HCT116 (cell line): ENCODE measurements at regions not wholly inside any gene's neighbourhood (a gene's known extent, or its start where the extent isn't known, plus 50 kb on each side); places are given as distances from the start of the nearest gene placed in this dataset.

Source experiments
- ATAC-seq: fragments of 200-7000 bp; cut with Tn5 transposase; 2 replicates; pipeline ENCODE4 v1.9.1; 2020; ENCODE audit warnings: mild to moderate bottlenecking, moderate library complexity
- BruUV-seq: library from RNA; stranded (reverse); fragments of 400-500 nt; replicated peaks from 2 replicates; lab custom pipeline; 2021; lab: Mats Ljungman, UMichigan
- CTCF ChIA-PET: fragments of 300-600 bp; sonication (Branson Sonifier 250); formaldehyde crosslinking; loops from one replicate; lab custom pipeline; 2021; ENCODE audit warnings: antibody characterized with exemption; lab: Charles Lee
- POLR2A ChIA-PET: fragments of 300-600, 350-600 bp; sonication (Branson Sonifier 250); formaldehyde crosslinking; loops from one replicate; lab custom pipeline; 2021; ENCODE audit warnings: antibody characterized with exemption; lab: Charles Lee
- RAD21 ChIA-PET, 2 experiments: fragments of 300-600 bp; sonication (Branson Sonifier 250); formaldehyde crosslinking; loops; one replicate each; lab custom pipeline; 2023; ENCODE audit warnings: low total read pairs in 2 of 2; ENCODE audit not compliant: uncharacterized antibody in 2 of 2, unreplicated experiment in 2 of 2, low non-redundant PET in 1 of 2; lab: Charles Lee
- DNase-seq: peaks from one replicate; pipeline ENCODE4 v3.0.0-alpha.2; 2010; ENCODE audit warnings: low read depth, low spot score
- H2AFZ ChIP-seq: fragments of 200-600 bp; shearing (Covaris generic), sonication (generic); 2 replicates; pipeline ENCODE4 v1.6.1; 2017; ENCODE audit warnings: low read depth, mixed run types, mixed read lengths, antibody characterized with exemption, low read length; ENCODE audit not compliant: poor library complexity, severe bottlenecking
- H3K27ac ChIP-seq: 2 replicates; pipeline ENCODE4 v1.5.1; 2012; ENCODE audit warnings: low read depth, low read length
- H3K27me3 ChIP-seq: fragments of 200-600 bp; sonication (generic); 2 replicates; pipeline ENCODE4 v1.6.1; 2016; ENCODE audit warnings: mixed run types, low read length, mixed read lengths; ENCODE audit not compliant: insufficient read depth
- H3K36me3 ChIP-seq, 2 experiments: fragments of 200-500 bp in 1 of 2; fragments of 200-600 bp in 1 of 2; sonication (Bioruptor generic) in 1 of 2; sonication (generic) in 1 of 2; 2 replicates each; pipeline versions ENCODE4 v1.5.1 to v1.6.1; 2014 to 2016; ENCODE audit warnings: low read length in 2 of 2, inconsistent platforms in 1 of 2, mixed read lengths in 1 of 2, mixed run types in 1 of 2; ENCODE audit not compliant: insufficient read depth in 2 of 2, control insufficient read depth in 1 of 2
- H3K4me1 ChIP-seq, 2 experiments: fragments of 200-600 bp in 1 of 2; sonication (generic) in 1 of 2; 2 replicates each; pipeline versions ENCODE4 v1.5.1 to v1.6.1; 2012 to 2017; ENCODE audit warnings: low read length in 2 of 2, inconsistent platforms in 1 of 2, mild to moderate bottlenecking in 1 of 2, mixed read lengths in 1 of 2, mixed run types in 1 of 2, moderate library complexity in 1 of 2; ENCODE audit not compliant: insufficient read depth in 2 of 2, control insufficient read depth in 1 of 2
- H3K4me2 ChIP-seq: fragments of 200-600 bp; sonication (generic); 2 replicates; pipeline ENCODE4 v1.6.1; 2017; ENCODE audit warnings: mixed run types, low read length, mixed read lengths
- H3K4me3 ChIP-seq, 2 experiments: fragments of 200-600 bp in 1 of 2; sonication (generic) in 1 of 2; replicated peaks in 1 of 2; 2 replicates each; pipeline ENCODE4 v1.5.1; 2011 to 2016; ENCODE audit warnings: low read length in 2 of 2, control low read depth in 1 of 2, low read depth in 1 of 2, mild to moderate bottlenecking in 1 of 2, mixed read lengths in 1 of 2, mixed run types in 1 of 2
- H3K79me2 ChIP-seq: fragments of 200-600 bp; sonication (generic); 2 replicates; pipeline ENCODE4 v1.6.1; 2017; ENCODE audit warnings: mild to moderate bottlenecking, mixed run types, low read length, moderate library complexity, mixed read lengths; ENCODE audit not compliant: insufficient read depth
- H3K9ac ChIP-seq: fragments of 200-600 bp; sonication (generic); 2 replicates; pipeline ENCODE4 v1.6.1; 2016; ENCODE audit warnings: low read length, mixed read lengths
- H3K9me2 ChIP-seq: fragments of 200-600 bp; sonication (generic), shearing (Covaris generic); 2 replicates; pipeline ENCODE4 v1.6.1; 2017; ENCODE audit warnings: mixed run types, mild to moderate bottlenecking, moderate library complexity; ENCODE audit not compliant: insufficient read depth
- H3K9me3 ChIP-seq, 2 experiments: fragments of 200-500 bp in 1 of 2; fragments of 200-600 bp in 1 of 2; sonication (Bioruptor generic) in 1 of 2; sonication (generic) in 1 of 2; 2 replicates each; pipeline ENCODE4 v1.6.1; 2014 to 2017; ENCODE audit warnings: low read length in 2 of 2, mixed read lengths in 2 of 2, inconsistent platforms in 1 of 2, low read depth in 1 of 2, mild to moderate bottlenecking in 1 of 2, mixed run types in 1 of 2, moderate library complexity in 1 of 2; ENCODE audit not compliant: control insufficient read depth in 1 of 2, insufficient read depth in 1 of 2
- H4K20me1 ChIP-seq: fragments of 200-600 bp; sonication (generic), shearing (Covaris generic); 2 replicates; pipeline ENCODE4 v1.6.1; 2017; ENCODE audit warnings: mixed run types, mild to moderate bottlenecking, moderate library complexity; ENCODE audit not compliant: insufficient read depth
- ATF3 ChIP-seq: IDR thresholded peaks from 2 replicates; pipeline ENCODE4 v1.6.1; 2012
- ELF1 ChIP-seq: IDR thresholded peaks from 2 replicates; pipeline ENCODE4 v1.6.1; 2012; ENCODE audit warnings: low read depth, borderline replicate concordance
- EZH2 ChIP-seq: fragments of 200-600 bp; sonication (generic); IDR thresholded peaks from 2 replicates; pipeline ENCODE4 v1.6.1; 2017; ENCODE audit warnings: antibody characterized with exemption, mixed run types
- EZH2phosphoT487 ChIP-seq: fragments of 200-600 bp; IDR thresholded peaks from 2 replicates; pipeline ENCODE4 v1.6.1; 2018; ENCODE audit warnings: antibody characterized with exemption, borderline replicate concordance
- JUND ChIP-seq: IDR thresholded peaks from 2 replicates; pipeline ENCODE4 v1.6.1; 2012
- MAX ChIP-seq: IDR thresholded peaks from 2 replicates; pipeline ENCODE4 v1.6.1; 2012
- POLR2AphosphoS5 ChIP-seq: IDR thresholded peaks from 2 replicates; pipeline ENCODE4 v1.6.1; 2011; ENCODE audit warnings: mild to moderate bottlenecking, low read depth, low read length, moderate library complexity
- RAD21 ChIP-seq: IDR thresholded peaks from 2 replicates; pipeline ENCODE4 v1.6.1; 2012; ENCODE audit warnings: low read depth, mild to moderate bottlenecking
- SIN3A ChIP-seq: IDR thresholded peaks from 2 replicates; pipeline ENCODE4 v1.6.1; 2012; ENCODE audit warnings: low read depth
- SP1 ChIP-seq: IDR thresholded peaks from 2 replicates; pipeline ENCODE4 v1.6.1; 2012; ENCODE audit warnings: low read depth
- SRF ChIP-seq: IDR thresholded peaks from 2 replicates; pipeline ENCODE4 v1.6.1; 2012; ENCODE audit warnings: low read depth
- TCF7L2 ChIP-seq: IDR thresholded peaks from 2 replicates; pipeline ENCODE4 v1.7.0; 2011; ENCODE audit warnings: borderline replicate concordance, inconsistent platforms; ENCODE audit not compliant: insufficient read depth, insufficient read length; ENCODE audit errors: extremely low read depth
- YY1 ChIP-seq: IDR thresholded peaks from 2 replicates; pipeline ENCODE4 v1.6.1; 2011; ENCODE audit warnings: low read length, low read depth, moderate library complexity, mild to moderate bottlenecking; ENCODE audit not compliant: insufficient replicate concordance; ENCODE audit errors: extremely low read depth
- ZBTB33 ChIP-seq: IDR thresholded peaks from 2 replicates; pipeline ENCODE4 v1.6.1; 2011; ENCODE audit warnings: mild to moderate bottlenecking, low read length, moderate library complexity; ENCODE audit not compliant: insufficient replicate concordance; ENCODE audit errors: extremely low read depth
- intact Hi-C: fragments of 100-400 bp; cut with micrococcal nuclease; formaldehyde crosslinking; loops from 2 replicates; pipeline ENCODE4 v1.10.0; 2022
- TF ChIP-seq, protein P1 (sequence below), 3 experiments: fragments of 200-600 bp in 1 of 3; sonication (generic) in 1 of 3; IDR thresholded peaks in 2 of 3; conservative IDR thresholded peaks in 1 of 3; 2 replicates each; pipeline ENCODE4 v1.5.1; 2012 to 2017; ENCODE audit warnings: low read depth in 2 of 3, low read length in 2 of 3, antibody characterized with exemption in 1 of 3, borderline replicate concordance in 1 of 3, control low read depth in 1 of 3, mild to moderate bottlenecking in 1 of 3, mixed read lengths in 1 of 3, mixed run types in 1 of 3, moderate library complexity in 1 of 3; ENCODE audit not compliant: insufficient read depth in 1 of 3

GRCh38 chr1:213826891-213827290, 160.9 kb upstream of the PROX1 start:
- H3K4me1 ChIP-seq, result no peaks in the 10 kb centered on the region
- intact Hi-C loops, result no loop called here
- H4K20me1 ChIP-seq, result no peaks in the 10 kb centered on the region
- BruUV-seq, result no TSS peak
- H2AFZ ChIP-seq, result no peak overlapping the region
- H3K27me3 ChIP-seq, result peaks cover 3% of the 10 kb centered on the region; the same call in 1 of the 2 replicates
- no peak overlapping the region for H3K27ac ChIP-seq
- no peak overlapping the region for H3K4me2 ChIP-seq
- no peak overlapping the region for H3K9ac ChIP-seq
- ChIA-PET CTCF (no interaction called here), POLR2A (no interaction called here), RAD21 (no interaction called here)
- H3K36me3 ChIP-seq, result no peaks in the 10 kb centered on the region
- ATAC-seq (no peak), DNase-seq (no peak)
- H3K9me3 ChIP-seq, result no peaks in the 10 kb centered on the region
- no peaks in the 10 kb centered on the region for H3K9me2 ChIP-seq
- no peak overlapping the region for H3K4me3 ChIP-seq
- TF ChIP-seq POLR2AphosphoS5 (no peak), EZH2phosphoT487 (no peak), EZH2 (no peak), ELF1 (no peak), ZBTB33 (no peak), TCF7L2 (no peak), SIN3A (no peak), ATF3 (no peak), RAD21 (no peak), YY1 (no peak), MAX (no peak), SRF (no peak), JUND (no peak), SP1 (no peak)
- TF ChIP-seq, protein P1, sequence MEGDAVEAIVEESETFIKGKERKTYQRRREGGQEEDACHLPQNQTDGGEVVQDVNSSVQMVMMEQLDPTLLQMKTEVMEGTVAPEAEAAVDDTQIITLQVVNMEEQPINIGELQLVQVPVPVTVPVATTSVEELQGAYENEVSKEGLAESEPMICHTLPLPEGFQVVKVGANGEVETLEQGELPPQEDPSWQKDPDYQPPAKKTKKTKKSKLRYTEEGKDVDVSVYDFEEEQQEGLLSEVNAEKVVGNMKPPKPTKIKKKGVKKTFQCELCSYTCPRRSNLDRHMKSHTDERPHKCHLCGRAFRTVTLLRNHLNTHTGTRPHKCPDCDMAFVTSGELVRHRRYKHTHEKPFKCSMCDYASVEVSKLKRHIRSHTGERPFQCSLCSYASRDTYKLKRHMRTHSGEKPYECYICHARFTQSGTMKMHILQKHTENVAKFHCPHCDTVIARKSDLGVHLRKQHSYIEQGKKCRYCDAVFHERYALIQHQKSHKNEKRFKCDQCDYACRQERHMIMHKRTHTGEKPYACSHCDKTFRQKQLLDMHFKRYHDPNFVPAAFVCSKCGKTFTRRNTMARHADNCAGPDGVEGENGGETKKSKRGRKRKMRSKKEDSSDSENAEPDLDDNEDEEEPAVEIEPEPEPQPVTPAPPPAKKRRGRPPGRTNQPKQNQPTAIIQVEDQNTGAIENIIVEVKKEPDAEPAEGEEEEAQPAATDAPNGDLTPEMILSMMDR (IDR thresholded peaks at IDR 0.05 in 2 of 3, conservative IDR thresholded peaks at IDR 0.05 in 1 of 3; ENCODE audit: borderline replicate concordance in 1 of 3, insufficient read depth in 1 of 3, low read depth in 2 of 3, low read length in 2 of 3), result no peak
- H3K79me2 ChIP-seq, result no peaks in the 10 kb centered on the region
